Esophagus muscularis mucosa (tissue), 3 donors: ENCODE measurements at regions not wholly inside any gene's neighbourhood (a gene's known extent, or its start where the extent isn't known, plus 50 kb on each side); places are given as distances from the start of the nearest gene placed in this dataset.

Source experiments
- CTCF ChIP-seq, 3 experiments: fragments of 200-600 bp in 2 of 3; fragments of 450-650 bp in 1 of 3; sonication (generic) in 2 of 3; IDR thresholded peaks; one replicate each; pipeline ENCODE4 v1.5.1; 2017 to 2019; ENCODE audit warnings: antibody characterized with exemption in 3 of 3, mild to moderate bottlenecking in 2 of 3, moderate library complexity in 1 of 3
- EP300 ChIP-seq: sonication (generic); formaldehyde crosslinking; IDR thresholded peaks from one replicate; pipeline ENCODE4 v1.6.1; 2017; ENCODE audit warnings: antibody characterized with exemption

DNA sequence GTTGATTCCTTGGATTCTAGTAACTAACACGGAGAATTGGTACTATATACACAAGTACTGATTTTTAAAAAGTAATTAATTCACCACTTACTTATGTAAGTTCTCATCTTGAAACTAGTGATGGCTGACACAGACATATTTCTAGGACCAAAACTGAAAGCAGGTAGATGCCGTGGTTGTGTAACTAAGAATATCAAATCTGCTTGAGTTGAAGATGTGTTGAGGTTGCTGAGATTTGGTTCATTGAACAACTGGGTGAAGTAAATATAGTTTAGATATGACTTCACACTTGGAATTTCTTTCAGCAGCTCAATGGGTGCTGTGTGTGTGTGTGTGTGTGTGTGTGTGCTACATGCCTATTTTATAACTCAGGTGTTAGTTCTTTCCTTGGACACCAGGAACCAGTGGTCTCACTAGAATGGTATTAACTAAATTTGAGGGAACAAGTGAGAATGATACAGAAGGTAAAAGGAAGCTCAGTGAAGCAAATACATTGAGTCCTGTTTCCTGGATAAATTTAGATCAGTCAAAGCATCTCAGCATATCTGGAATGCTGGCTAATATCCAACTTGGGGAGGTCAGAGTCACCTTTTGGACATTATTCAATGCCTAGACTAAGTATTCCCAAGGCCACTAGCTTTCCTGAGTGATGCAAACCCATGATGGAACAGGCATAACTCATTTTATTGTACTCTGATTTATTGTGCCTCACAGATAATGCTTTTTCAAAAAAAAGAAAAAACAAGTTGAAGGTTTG is 110.7 kb upstream of the ZEB2 start:
- no peak for TF ChIP-seq CTCF (IDR thresholded peaks at IDR 0.05)
- no peak for TF ChIP-seq EP300
